ENCODE measurements at regions not wholly inside any gene's neighbourhood (a gene's known extent, or its start where the extent isn't known, plus 50 kb on each side); places are given as distances from the start of the nearest gene placed in this dataset.

- no peaks in the 10 kb centered on the region for H3K27me3 ChIP-seq (ENCODE audit: control insufficient read depth in 2 of 2, insufficient read depth in 2 of 2, low read length in 2 of 2)
- no peaks in the 10 kb centered on the region for H3K79me2 ChIP-seq (ENCODE audit: control insufficient read depth, insufficient read depth, low read length)
- H3K4me2 ChIP-seq (ENCODE audit: insufficient read depth, low read length), result no peak overlapping the region
- FAIRE-seq (no peak), DNase-seq (ENCODE audit: low read depth, low spot score) (no peak)
- no peaks in the 10 kb centered on the region for H3K9me1 ChIP-seq (replicated peaks; ENCODE audit: control insufficient read depth, extremely low read depth, insufficient read depth, low read length)
- BruUV-seq (replicated peaks), result no TSS peak
- POLR2A ChIA-PET, result no interaction called here
- no peaks in the 10 kb centered on the region for H3K4me1 ChIP-seq (ENCODE audit: control insufficient read depth, extremely low read depth, insufficient read depth, low read length)
- H2AFZ ChIP-seq (ENCODE audit: low read depth, low read length), result no peak overlapping the region
- CTCF ChIA-PET, result no interaction called here
- H3K9me3 ChIP-seq (replicated peaks; ENCODE audit: control insufficient read depth, insufficient read depth, low read length), result no peaks in the 10 kb centered on the region
- no peaks in the 10 kb centered on the region for H4K20me1 ChIP-seq (replicated peaks; ENCODE audit: control insufficient read depth, extremely low read depth, insufficient read depth, low read length)
- TF ChIP-seq MYC (IDR thresholded peaks at IDR 0.05; ENCODE audit: low read depth, low read length), result no peak
- TF ChIP-seq GATA2 (IDR thresholded peaks at IDR 0.05; ENCODE audit: insufficient read depth, insufficient read length, low read depth, low read length), result no peak
- no peak for TF ChIP-seq FOS (IDR thresholded peaks at IDR 0.05; ENCODE audit: borderline replicate concordance, insufficient read depth, low read length)
- TF ChIP-seq EZH2 (IDR thresholded peaks at IDR 0.05; ENCODE audit: borderline replicate concordance, low read depth, low read length, severe bottlenecking), result no peak
- TF ChIP-seq POLR2AphosphoS5 (IDR thresholded peaks at IDR 0.05; ENCODE audit: insufficient read depth, low read depth, low read length), result no peak
- TF ChIP-seq MAX (IDR thresholded peaks at IDR 0.05; ENCODE audit: insufficient read depth, insufficient read length), result no peak
- no peak for TF ChIP-seq POLR2A (IDR thresholded peaks at IDR 0.05; ENCODE audit: low read depth, low read length)
- no peak for TF ChIP-seq JUN (IDR thresholded peaks at IDR 0.05; ENCODE audit: borderline replicate concordance, insufficient read depth, insufficient read length, low read depth)
- no peak for TF ChIP-seq CTCF (IDR thresholded peaks at IDR 0.05; ENCODE audit: extremely low read depth in 1 of 2, insufficient read depth in 1 of 2, low read depth in 1 of 2, low read length in 2 of 2)
- intact Hi-C loops (cut with micrococcal nuclease) (no loop called here), dilution Hi-C loops (cut with MboI; ENCODE audit: extremely low pct_ligation_motif_present, low sequenced_read_pairs) (no loop called here)
- H3K36me3 ChIP-seq (ENCODE audit: control insufficient read depth in 2 of 2, extremely low read depth in 1 of 2, insufficient read depth in 2 of 2, low read length in 2 of 2), result no peaks in the 10 kb centered on the region
- H3K4me3 ChIP-seq (replicated peaks in 1 of 3; ENCODE audit: insufficient read depth in 1 of 3, low read depth in 1 of 3, low read length in 3 of 3), result no peak overlapping the region
- H3K27ac ChIP-seq (ENCODE audit: insufficient read depth, low read depth, low read length), result no peak overlapping the region
- no peak overlapping the region for H3K9ac ChIP-seq (replicated peaks; ENCODE audit: extremely low read depth, insufficient read depth, low read length)
These were observed 144.8 kb upstream of the PHACTR3 start for GRCh38 chr20:59459586-59459985.

Measured in endothelial cell of umbilical vein (primary cell).